ENCODE measurements at regions not wholly inside any gene's neighbourhood (a gene's known extent, or its start where the extent isn't known, plus 50 kb on each side); places are given as distances from the start of the nearest gene placed in this dataset.
"Not testable (repeated sequence)": the region's sequence is repeated elsewhere in the genome, so short reads cannot be mapped to it uniquely, and the experiment has no call there.

GRCh38 chr7:131933219-131933618 is 376.8 kb upstream of the PODXL start:
- not testable (repeated sequence) for FAIRE-seq

GRCh38 chr7:131932271-131932670 is 375.8 kb upstream of the PODXL start:
- no peak for FAIRE-seq

- FAIRE-seq, result no peak
Measured at GRCh38 chr7:131931370-131931769, 374.9 kb upstream of the PODXL start.

- no peak for FAIRE-seq
Measured at GRCh38 chr7:131929632-131930031, 373.2 kb upstream of the PODXL start.

GRCh38 chr7:131927770-131928423 is 371.5 kb upstream of the PODXL start:
- no peak for FAIRE-seq

- no peak for FAIRE-seq
Measured at GRCh38 chr7:131925636-131926035, 369.2 kb upstream of the PODXL start.

- FAIRE-seq, result no peak
Measured at GRCh38 chr7:131924857-131925256, 368.4 kb upstream of the PODXL start.

GRCh38 chr7:131922948-131923347 is 366.5 kb upstream of the PODXL start:
- not testable (repeated sequence) for FAIRE-seq

GRCh38 chr7:131921016-131921415 is 364.6 kb upstream of the PODXL start:
- no peak for FAIRE-seq

GRCh38 chr7:131919920-131920709 is 363.7 kb upstream of the PODXL start:
- FAIRE-seq, result no peak

GRCh38 chr7:131911112-131911511 is 354.7 kb upstream of the PODXL start:
- FAIRE-seq, result no peak

GRCh38 chr7:131909151-131909768 is 352.8 kb upstream of the PODXL start:
- no peak for FAIRE-seq

- FAIRE-seq, result no peak
Measured at GRCh38 chr7:131908714-131909113, 352.3 kb upstream of the PODXL start.

GRCh38 chr7:131905471-131905973 is 349.1 kb upstream of the PODXL start:
- no peak for FAIRE-seq

GRCh38 chr7:131904760-131905327 is 348.4 kb upstream of the PODXL start:
- no peak for FAIRE-seq

- no peak for FAIRE-seq
Measured at GRCh38 chr7:131903315-131903714, 346.9 kb upstream of the PODXL start.

GRCh38 chr7:131900785-131901287 is 344.4 kb upstream of the PODXL start:
- FAIRE-seq, result no peak

- no peak for FAIRE-seq
Measured at GRCh38 chr7:131899271-131900030, 343.0 kb upstream of the PODXL start.

- FAIRE-seq, result no peak
Measured at GRCh38 chr7:131898418-131898817, 342.0 kb upstream of the PODXL start.

- no peak for FAIRE-seq
Measured at GRCh38 chr7:131897790-131898165, 341.4 kb upstream of the PODXL start.

- FAIRE-seq, result no peak
Measured at GRCh38 chr7:131897016-131897789, 340.8 kb upstream of the PODXL start.
